Right lobe of liver (tissue), 6 donors: ENCODE measurements at regions not wholly inside any gene's neighbourhood (a gene's known extent, or its start where the extent isn't known, plus 50 kb on each side); places are given as distances from the start of the nearest gene placed in this dataset.

Experiments used
- ATAC-seq, 4 donors: fragments of 200-7000 bp; cut with Tn5 transposase; one replicate each; pipeline ENCODE4 v1.9.1; 2020; ENCODE audit warnings: mild to moderate bottlenecking in 4 of 4, moderate library complexity in 4 of 4
- DNase-seq, 3 donors: peaks; one replicate each; pipeline ENCODE4 v3.0.0-alpha.2; 2020
- H3K27ac ChIP-seq, 3 donors: fragments of 200-600 bp; one replicate each; pipeline ENCODE4 v1.8.0; 2022
- H3K27me3 ChIP-seq, 2 donors: fragments of 200-600 bp; one replicate each; pipeline ENCODE4 v1.8.0; 2022
- H3K36me3 ChIP-seq, 4 donors: fragments of 200-600 bp; sonication (generic) in 1 of 4; one replicate each; pipeline versions ENCODE4 v1.5.1 to v1.8.0; 2017 to 2022; ENCODE audit warnings: control low read depth in 1 of 4
- H3K4me1 ChIP-seq, 4 donors: fragments of 200-600 bp; sonication (generic) in 1 of 4; one replicate each; pipeline versions ENCODE4 v1.5.1 to v1.8.0; 2017 to 2022; ENCODE audit warnings: control low read depth in 1 of 4
- H3K4me3 ChIP-seq, 3 donors: fragments of 200-600 bp; one replicate each; pipeline ENCODE4 v1.8.0; 2022
- H3K9me3 ChIP-seq, 4 donors: fragments of 200-600 bp; sonication (generic) in 1 of 4; one replicate each; pipeline versions ENCODE4 v1.5.1 to v1.8.0; 2017 to 2022; ENCODE audit warnings: control low read depth in 1 of 4
- CTCF ChIP-seq, 4 donors: fragments of 200-600 bp in 3 of 4; fragments of 450-650 bp in 1 of 4; IDR thresholded peaks; one replicate each; pipeline versions ENCODE4 v1.5.1 to v1.8.0; 2016 to 2022; ENCODE audit warnings: antibody characterized with exemption in 4 of 4, mild to moderate bottlenecking in 2 of 4
- POLR2A ChIP-seq: fragments of 450-650 bp; IDR thresholded peaks from one replicate; pipeline ENCODE4 v1.6.1; 2017; ENCODE audit warnings: antibody characterized with exemption, mild to moderate bottlenecking
- WGBS: methylation state at CpG from one replicate; pipeline ENCODE4 v1.1.6; 2018; ENCODE audit warnings: low coverage, low lambda C conversion rate; ENCODE audit not compliant: insufficient coverage; ENCODE audit errors: missing lambda C conversion rate; 5-methylcytosine and 5-hydroxymethylcytosine counted together
- intact Hi-C, 2 donors: fragments of 100-400 bp; cut with DNase I; formaldehyde crosslinking; loops; one replicate each; pipeline versions ENCODE4 v1.11.2 to v1.14.1; 2022
- donor health status: DM: no; HTN: yes; CAD: no.
- donor health status: DM: no; HTN: no; CAD: no.
- donor health status: DM: no; HTN: no; CAD: no.
- donor health status: DM: no; HTN: yes; CAD: no.
- donor health status: DM: no; HTN: yes; CAD: no.

GRCh38 chr12:19857204-19857603 is 417.9 kb downstream of the AEBP2 start:
- no peak overlapping the region for H3K27ac ChIP-seq
- no peaks in the 10 kb centered on the region for H3K4me1 ChIP-seq
- no peaks in the 10 kb centered on the region for H3K36me3 ChIP-seq
- 73% methylated on average over 5 of the region's 5 CpGs for WGBS
- ATAC-seq (no peak), DNase-seq (no peak)
- H3K9me3 ChIP-seq: no peaks in the 10 kb centered on the region
- TF ChIP-seq POLR2A (no peak), CTCF (IDR thresholded peaks at IDR 0.05) (no peak)
- intact Hi-C loops: no loop called here
- H3K4me3 ChIP-seq: no peak overlapping the region
- H3K27me3 ChIP-seq: no peaks in the 10 kb centered on the region

GRCh38 chr12:19867151-19867550 is 427.9 kb downstream of the AEBP2 start:
- no peak for ATAC-seq
- 67% methylated on average over 1 of the region's 1 CpG for whole genome bisulfite sequencing
- Histone ChIP-seq H3K4me1 (no peaks in the 10 kb centered on the region), H3K9me3 (no peaks in the 10 kb centered on the region), H3K27ac (no peak overlapping the region), H3K27me3 (no peaks in the 10 kb centered on the region), H3K4me3 (no peak overlapping the region), H3K36me3 (no peaks in the 10 kb centered on the region)
- TF ChIP-seq POLR2A: no peak
- TF ChIP-seq CTCF (IDR thresholded peaks at IDR 0.05): no peak
- DNase-seq: no peak
- intact Hi-C loops: no loop called here

GRCh38 chr12:19867970-19868369 is 428.7 kb downstream of the AEBP2 start:
- ATAC-seq (no peak), DNase-seq (no peak)
- Histone ChIP-seq H3K4me1 (no peaks in the 10 kb centered on the region), H3K27ac (no peak overlapping the region), H3K9me3 (no peaks in the 10 kb centered on the region), H3K4me3 (no peak overlapping the region), H3K36me3 (no peaks in the 10 kb centered on the region), H3K27me3 (no peaks in the 10 kb centered on the region)
- TF ChIP-seq POLR2A (no peak), CTCF (IDR thresholded peaks at IDR 0.05) (no peak)
- 62% methylated on average over 2 of the region's 2 CpGs for WGBS
- intact Hi-C loops: no loop called here

GRCh38 chr12:19869413-19869812 is 430.1 kb downstream of the AEBP2 start:
- DNase-seq: no peak
- no peak for TF ChIP-seq POLR2A
- no peak for TF ChIP-seq CTCF (IDR thresholded peaks at IDR 0.05)
- Histone ChIP-seq H3K27ac (no peak overlapping the region), H3K4me3 (no peak overlapping the region), H3K36me3 (no peaks in the 10 kb centered on the region), H3K27me3 (no peaks in the 10 kb centered on the region), H3K4me1 (no peaks in the 10 kb centered on the region), H3K9me3 (no peaks in the 10 kb centered on the region)
- intact Hi-C loops: no loop called here
- ATAC-seq: no peak
- 81% methylated on average over 5 of the region's 5 CpGs for WGBS
